ENCODE measurements at regions not wholly inside any gene's neighbourhood (a gene's known extent, or its start where the extent isn't known, plus 50 kb on each side); places are given as distances from the start of the nearest gene placed in this dataset.
"Not testable (repeated sequence)": the region's sequence is repeated elsewhere in the genome, so short reads cannot be mapped to it uniquely, and the experiment has no call there.

DNA sequence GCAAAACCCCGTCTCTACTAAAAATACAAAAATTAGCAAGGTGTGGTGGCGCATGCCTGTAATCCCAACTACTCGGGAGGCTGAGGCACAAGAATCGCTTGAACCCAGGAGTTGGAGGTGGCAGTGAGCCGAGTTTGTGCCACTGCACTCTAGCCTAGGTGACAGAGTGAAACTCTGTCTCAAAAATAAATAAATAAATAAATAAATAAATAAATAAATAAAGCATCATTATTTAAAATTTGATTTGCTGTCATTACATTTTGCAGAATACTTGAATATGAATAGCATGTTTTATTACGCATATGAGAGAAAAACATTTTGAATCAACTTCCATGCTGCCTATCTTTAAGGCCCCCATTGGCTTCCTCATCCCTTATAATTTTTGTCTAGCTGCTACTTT is 53.4 kb upstream of the MED14 start:
- in situ Hi-C loops (cut with MboI; ENCODE audit: low sequenced_read_pairs): not testable (repeated sequence)

- in situ Hi-C loops (cut with MboI; ENCODE audit: low sequenced_read_pairs): no loop called here
These were observed 57.1 kb upstream of the MED14 start for GRCh38 chrX:40792433-40792832.

- in situ Hi-C loops (cut with MboI; ENCODE audit: low sequenced_read_pairs): not testable (repeated sequence)
These were observed 59.4 kb upstream of the MED14 start for GRCh38 chrX:40794829-40795130.

DNA sequence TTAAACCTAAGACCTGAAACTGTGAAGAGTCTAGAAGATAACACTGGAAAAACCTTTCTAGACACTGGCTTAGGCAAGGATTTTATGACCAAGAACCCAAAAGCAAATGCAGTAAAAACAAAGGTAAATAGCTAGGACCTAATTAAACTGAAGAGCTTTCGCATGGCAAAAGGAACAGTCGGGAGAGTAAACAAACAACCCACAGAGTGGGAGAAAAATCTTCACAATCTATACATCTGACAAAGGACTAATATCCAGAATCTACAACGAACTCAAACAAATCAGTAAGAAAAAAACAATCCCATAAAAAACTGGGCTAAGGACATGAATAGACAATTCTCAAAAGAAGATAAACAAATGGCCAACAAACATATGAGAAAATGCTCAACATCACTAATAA is 64.4 kb upstream of the MED14 start:
- in situ Hi-C loops (cut with MboI; ENCODE audit: low sequenced_read_pairs): not testable (repeated sequence)

DNA sequence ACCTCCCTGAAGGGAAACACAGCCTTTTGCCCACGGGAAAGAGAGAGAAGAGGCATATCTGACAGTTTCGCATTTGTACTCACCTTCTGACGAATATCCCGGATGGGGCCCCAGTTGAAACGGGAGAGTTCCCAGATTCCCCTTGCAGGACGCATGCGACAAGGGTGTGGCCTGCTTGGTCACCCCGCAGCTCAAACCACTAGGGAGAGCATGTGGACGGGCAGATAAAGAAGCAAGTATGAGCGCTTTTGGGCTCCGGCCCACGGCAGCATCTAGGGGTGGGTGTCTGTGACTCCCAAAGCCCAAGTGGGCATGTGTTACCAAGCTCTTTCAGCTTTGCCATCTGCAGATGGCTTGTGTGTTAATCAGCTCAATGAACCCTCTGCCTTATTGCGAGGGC is 70.1 kb upstream of the MED14 start:
- in situ Hi-C loops (cut with MboI; ENCODE audit: low sequenced_read_pairs): no loop called here

GRCh38 chrX:40806513-40807220 is 71.3 kb upstream of the MED14 start:
- in situ Hi-C loops (cut with MboI; ENCODE audit: low sequenced_read_pairs): no loop called here

GRCh38 chrX:40807384-40807783 is 72.0 kb upstream of the MED14 start:
- in situ Hi-C loops (cut with MboI; ENCODE audit: low sequenced_read_pairs): no loop called here

GRCh38 chrX:40808203-40808602 is 72.9 kb upstream of the MED14 start:
- in situ Hi-C loops (cut with MboI; ENCODE audit: low sequenced_read_pairs): no loop called here

GRCh38 chrX:40809210-40809609 is 73.9 kb upstream of the MED14 start:
- in situ Hi-C loops (cut with MboI; ENCODE audit: low sequenced_read_pairs): no loop called here

DNA sequence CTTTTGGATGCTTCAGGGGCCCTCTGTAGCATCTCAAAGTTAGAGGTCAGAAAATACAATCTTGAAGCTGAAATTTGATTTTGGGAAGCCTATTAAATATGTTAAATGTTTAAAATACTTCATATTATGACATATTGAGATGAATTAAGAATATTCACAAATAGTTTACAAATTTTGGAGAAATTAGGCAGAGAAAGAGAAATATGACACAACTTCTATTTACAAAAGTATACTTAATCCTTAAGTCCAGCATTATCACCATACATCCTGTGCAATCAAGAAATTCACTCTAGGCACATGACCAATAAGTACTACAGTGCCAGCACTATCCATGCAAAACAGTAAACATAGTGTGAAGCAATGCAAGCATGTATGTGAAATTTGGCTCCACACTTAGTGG is 79.7 kb upstream of the MED14 start:
- in situ Hi-C loops (cut with MboI; ENCODE audit: low sequenced_read_pairs): not testable (repeated sequence)

DNA sequence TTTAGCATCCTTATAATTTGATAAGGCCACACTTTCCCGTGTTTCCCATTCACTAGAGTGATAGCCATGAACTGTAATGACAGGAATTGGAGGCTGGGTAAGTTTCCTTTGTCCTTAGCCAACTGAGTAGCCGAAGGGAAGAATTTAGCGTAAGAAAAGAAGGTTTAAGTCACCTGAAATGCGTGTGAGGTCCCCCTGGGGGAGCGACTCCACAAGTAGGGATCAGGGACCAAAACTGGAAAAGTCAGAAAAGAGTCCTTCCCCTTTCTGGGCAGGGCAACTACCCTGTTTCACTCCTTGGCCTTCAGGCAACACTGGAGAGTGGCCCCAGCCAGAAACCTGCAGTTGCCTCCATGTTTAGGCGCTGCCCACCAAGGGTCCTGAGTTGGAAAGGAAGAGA is 81.6 kb upstream of the MED14 start:
- in situ Hi-C loops (cut with MboI; ENCODE audit: low sequenced_read_pairs): no loop called here

DNA sequence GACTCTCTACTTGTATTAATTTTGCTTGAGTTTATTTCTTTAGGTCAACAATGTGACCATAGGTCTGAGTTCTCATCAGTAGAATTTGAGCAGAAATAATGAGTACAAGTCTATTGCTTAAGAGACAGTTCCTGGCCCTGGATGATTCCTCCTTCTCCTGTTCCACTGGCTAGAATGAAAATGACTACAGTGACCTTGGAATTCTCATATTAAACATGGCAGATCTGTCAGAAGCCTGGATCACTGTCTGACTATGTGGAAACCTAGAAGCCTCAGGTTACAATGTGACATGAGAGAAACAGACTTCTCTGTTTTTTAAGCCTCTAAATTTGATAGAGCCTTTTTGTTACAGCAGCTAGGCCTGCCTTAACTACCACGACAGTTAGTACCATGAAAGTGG is 82.9 kb upstream of the MED14 start:
- in situ Hi-C loops (cut with MboI; ENCODE audit: low sequenced_read_pairs): no loop called here

DNA sequence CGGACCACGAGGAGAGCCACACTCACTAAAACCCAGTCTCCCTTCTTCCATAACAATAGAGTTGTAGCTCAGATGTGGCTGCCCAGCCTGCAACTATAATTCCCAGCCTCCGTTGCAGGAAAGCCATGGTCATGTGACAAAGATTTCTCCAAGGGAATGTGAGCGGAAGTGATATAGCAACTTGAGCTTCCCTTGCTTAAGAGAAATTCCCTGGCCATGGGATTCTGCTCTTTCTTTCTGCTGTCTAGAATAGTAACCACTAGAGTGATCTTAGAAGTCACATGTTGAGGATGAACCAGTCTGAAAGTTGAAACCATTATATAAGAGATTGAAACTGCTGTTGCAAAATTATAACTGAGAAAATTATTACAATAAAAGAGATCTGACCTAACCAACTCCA is 86.4 kb upstream of the MED14 start:
- in situ Hi-C loops (cut with MboI; ENCODE audit: low sequenced_read_pairs): no loop called here

DNA sequence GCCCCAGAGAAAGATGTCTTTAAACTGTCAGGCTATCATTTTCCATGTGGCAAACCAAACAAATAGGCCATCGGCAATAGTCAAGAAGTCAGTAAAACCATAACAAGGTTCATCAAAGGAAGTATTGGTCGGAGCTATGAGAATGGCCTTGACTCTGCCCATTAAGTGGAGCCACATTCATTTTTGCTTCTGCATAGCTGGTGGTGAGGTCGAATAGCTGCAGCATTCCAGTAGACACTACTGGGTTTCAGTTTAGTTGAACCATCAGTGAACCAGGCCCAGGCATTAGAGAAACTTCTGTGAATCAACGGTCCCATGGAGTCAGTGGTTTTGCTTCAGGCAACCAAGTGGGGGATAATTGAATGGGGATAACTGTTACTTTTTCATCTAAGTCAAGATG is 92.0 kb upstream of the MED14 start:
- in situ Hi-C loops (cut with MboI; ENCODE audit: low sequenced_read_pairs): no loop called here

DNA sequence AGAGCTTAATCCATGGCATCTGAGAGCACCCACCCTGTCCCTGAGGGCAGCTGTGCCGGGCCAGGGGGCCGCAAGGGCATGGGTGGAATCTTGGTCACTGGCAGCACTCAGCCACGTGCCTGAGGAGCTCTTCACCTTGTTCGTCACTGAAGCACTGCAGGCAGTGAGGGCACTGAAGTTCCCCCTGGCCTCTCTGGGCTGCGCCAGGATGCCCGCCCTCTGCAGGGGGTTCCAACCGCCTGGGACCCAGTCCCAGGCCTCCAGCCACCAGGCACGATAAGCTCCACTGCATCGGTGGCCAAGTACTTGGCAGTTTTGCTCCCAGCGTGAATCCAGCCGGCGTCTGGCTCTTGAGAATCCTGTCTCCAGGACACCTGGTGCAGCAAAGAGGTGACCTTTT is 96.4 kb upstream of the MED14 start:
- in situ Hi-C loops (cut with MboI; ENCODE audit: low sequenced_read_pairs): no loop called here

DNA sequence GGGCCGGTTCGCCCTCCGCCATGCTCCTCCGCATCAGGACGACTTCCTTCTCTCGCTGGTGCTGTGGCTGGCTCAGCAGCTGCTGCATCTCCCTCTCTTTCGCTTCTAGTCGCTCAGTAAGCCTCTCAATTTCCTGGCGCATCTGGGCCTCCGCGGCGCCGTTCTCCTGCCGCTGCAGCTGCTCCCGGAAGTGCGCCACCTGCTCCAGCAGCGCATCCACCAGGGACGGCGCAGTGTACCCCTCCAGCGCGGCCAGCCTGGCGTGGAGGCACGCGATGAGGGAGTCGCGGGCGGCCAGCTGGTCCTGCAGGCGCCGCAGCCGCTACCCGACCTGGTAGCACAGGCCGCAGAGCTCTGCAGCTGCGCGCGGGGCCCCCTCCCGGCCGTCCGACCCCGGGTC is 97.4 kb upstream of the MED14 start:
- in situ Hi-C loops (cut with MboI; ENCODE audit: low sequenced_read_pairs): no loop called here

GRCh38 chrX:40834225-40834624 is 98.9 kb upstream of the MED14 start:
- in situ Hi-C loops (cut with MboI; ENCODE audit: low sequenced_read_pairs): no loop called here

- in situ Hi-C loops (cut with MboI; ENCODE audit: low sequenced_read_pairs): no loop called here
These were observed 100.2 kb upstream of the MED14 start for GRCh38 chrX:40835526-40835925.

DNA sequence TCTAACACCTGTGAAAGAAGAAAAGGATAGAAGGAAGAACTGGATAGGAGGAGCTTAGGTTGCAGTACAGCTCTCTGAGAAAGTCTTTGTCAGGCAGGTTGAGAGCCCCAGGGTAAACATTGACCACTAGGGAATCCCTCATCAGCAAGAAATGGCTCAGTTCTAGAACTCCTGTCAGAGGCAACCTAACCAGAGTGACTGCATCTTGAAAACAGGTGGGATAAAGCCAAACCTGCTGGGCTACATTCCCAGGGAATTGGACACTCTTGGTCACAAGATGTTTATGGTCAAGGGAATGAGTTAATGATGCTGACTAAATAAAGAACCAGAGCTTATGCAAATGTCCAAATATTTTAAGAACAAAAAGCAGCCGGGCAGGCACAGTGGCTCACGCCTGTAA is 108.3 kb upstream of the MED14 start:
- in situ Hi-C loops (cut with MboI; ENCODE audit: low sequenced_read_pairs): no loop called here

DNA sequence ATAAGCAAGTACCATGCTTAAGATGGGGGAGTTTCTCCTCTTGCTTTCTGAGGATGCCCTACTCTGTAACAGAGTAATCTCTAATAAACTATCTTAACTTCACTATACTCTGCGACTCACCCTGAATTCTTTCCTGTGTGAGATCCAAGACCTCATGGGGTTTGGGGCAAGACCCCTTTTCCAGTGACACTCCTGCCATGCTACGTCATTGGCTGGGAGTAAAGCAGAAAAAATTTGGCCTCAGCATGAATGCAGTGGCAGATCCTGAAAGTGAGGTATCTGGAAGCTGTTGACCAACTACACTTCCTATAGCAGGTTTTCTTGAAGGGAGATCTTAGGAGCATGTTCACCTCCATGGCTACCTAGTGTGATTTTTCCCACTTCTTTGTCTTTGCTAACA is 109.1 kb upstream of the MED14 start:
- in situ Hi-C loops (cut with MboI; ENCODE audit: low sequenced_read_pairs): no loop called here

DNA sequence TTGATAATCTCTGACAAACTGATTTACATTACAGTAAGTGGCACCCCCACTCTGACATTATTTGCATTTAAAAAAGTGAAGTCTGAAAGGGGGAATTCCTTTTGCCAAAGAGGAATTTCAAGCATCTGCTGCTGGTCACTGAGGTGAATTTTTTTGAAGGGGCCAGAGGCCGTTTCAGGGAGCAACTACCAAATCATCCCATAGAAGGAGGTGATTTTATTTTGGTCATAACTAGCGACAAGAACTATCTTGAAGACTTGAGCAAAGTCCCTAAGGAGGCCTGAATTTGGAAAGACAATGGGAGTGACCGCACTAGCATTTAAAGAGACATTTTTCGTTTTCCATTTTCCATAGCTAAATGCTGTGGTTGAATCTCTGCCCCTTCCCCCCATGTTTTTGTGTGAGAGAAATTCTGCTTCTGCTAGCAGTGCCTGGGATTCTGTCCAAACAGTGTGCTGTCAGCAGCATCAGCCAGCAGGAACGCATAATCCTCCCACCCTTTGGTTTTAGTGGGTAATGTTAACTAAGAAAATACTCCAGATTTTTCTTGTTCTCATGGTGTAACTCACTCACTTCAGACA is 110.1 kb upstream of the MED14 start:
- in situ Hi-C loops (cut with MboI; ENCODE audit: low sequenced_read_pairs): no loop called here

GRCh38 chrX:40849906-40850823 is 114.8 kb upstream of the MED14 start:
- in situ Hi-C loops (cut with MboI; ENCODE audit: low sequenced_read_pairs): loop anchor here (25.0 kb wide), 1 partner anchor 262 kb away; no protein-coding TSS in a partner anchor
